Liver (tissue), 3 donors: ENCODE measurements at regions not wholly inside any gene's neighbourhood (a gene's known extent, or its start where the extent isn't known, plus 50 kb on each side); places are given as distances from the start of the nearest gene placed in this dataset.

Experiments used
- SP1 ChIP-seq: IDR thresholded peaks from 2 replicates; pipeline ENCODE4 v1.6.1; 2018; ENCODE audit warnings: antibody characterized with exemption, mild to moderate bottlenecking
- TAF1 ChIP-seq: conservative IDR thresholded peaks from 2 replicates; pipeline ENCODE4 v1.6.1; 2016; ENCODE audit warnings: antibody characterized with exemption, mild to moderate bottlenecking
- TF ChIP-seq, protein P1 (sequence below): fragments of 150-350 bp; IDR thresholded peaks from 2 replicates; pipeline ENCODE4 v1.5.1; 2017; ENCODE audit warnings: improper control_type of control experiment, low read depth, low read length; ENCODE audit not compliant: missing input control
- donor health status: healthy.
- donor health status: healthy.

GRCh38 chr2:11069566-11070185, 85.6 kb upstream of the SLC66A3 start:
- TF ChIP-seq, protein P1, sequence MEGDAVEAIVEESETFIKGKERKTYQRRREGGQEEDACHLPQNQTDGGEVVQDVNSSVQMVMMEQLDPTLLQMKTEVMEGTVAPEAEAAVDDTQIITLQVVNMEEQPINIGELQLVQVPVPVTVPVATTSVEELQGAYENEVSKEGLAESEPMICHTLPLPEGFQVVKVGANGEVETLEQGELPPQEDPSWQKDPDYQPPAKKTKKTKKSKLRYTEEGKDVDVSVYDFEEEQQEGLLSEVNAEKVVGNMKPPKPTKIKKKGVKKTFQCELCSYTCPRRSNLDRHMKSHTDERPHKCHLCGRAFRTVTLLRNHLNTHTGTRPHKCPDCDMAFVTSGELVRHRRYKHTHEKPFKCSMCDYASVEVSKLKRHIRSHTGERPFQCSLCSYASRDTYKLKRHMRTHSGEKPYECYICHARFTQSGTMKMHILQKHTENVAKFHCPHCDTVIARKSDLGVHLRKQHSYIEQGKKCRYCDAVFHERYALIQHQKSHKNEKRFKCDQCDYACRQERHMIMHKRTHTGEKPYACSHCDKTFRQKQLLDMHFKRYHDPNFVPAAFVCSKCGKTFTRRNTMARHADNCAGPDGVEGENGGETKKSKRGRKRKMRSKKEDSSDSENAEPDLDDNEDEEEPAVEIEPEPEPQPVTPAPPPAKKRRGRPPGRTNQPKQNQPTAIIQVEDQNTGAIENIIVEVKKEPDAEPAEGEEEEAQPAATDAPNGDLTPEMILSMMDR: no peak
- no peak for TF ChIP-seq SP1
- TF ChIP-seq TAF1: no peak
